Naive thymus-derived CD4-positive, alpha-beta T cell (primary cell): ENCODE measurements at regions not wholly inside any gene's neighbourhood (a gene's known extent, or its start where the extent isn't known, plus 50 kb on each side); places are given as distances from the start of the nearest gene placed in this dataset.

Experiments used
- ATAC-seq: fragments of 150-1000 bp; cut with Tn5 transposase; 2 replicates; pipeline ENCODE4 v1.10.0; 2021; ENCODE audit warnings: mild to moderate bottlenecking, moderate library complexity
- CTCF ChIA-PET: fragments of 350-600 bp; sonication (Branson Sonifier 250); formaldehyde crosslinking; loops from one replicate; lab custom pipeline; 2021; ENCODE audit warnings: antibody characterized with exemption; lab: Charles Lee
- POLR2A ChIA-PET: fragments of 350-600 bp; sonication (Branson Sonifier 250); formaldehyde crosslinking; loops from one replicate; lab custom pipeline; 2021; ENCODE audit warnings: antibody characterized with exemption, inconsistent platforms; lab: Charles Lee
- DNase-seq, 9 donors: peaks; one replicate each; pipeline versions ENCODE4 v3.0.0 to v3.0.0-alpha.2; 2020 to 2022; ENCODE audit warnings: mixed read lengths in 1 of 9
- H3K27ac ChIP-seq: one replicate; pipeline ENCODE4 v1.7.0; 2013; ENCODE audit warnings: mild to moderate bottlenecking, low read depth, low read length, moderate library complexity
- H3K27me3 ChIP-seq, 2 donors: one replicate each; pipeline ENCODE4 v1.7.0; 2013; ENCODE audit warnings: low read length in 2 of 2, mild to moderate bottlenecking in 2 of 2, moderate library complexity in 2 of 2; ENCODE audit not compliant: control insufficient read depth in 2 of 2, insufficient read depth in 2 of 2
- H3K36me3 ChIP-seq, 3 experiments: 1 replicate in 2 of 3; 2 replicates in 1 of 3; pipeline ENCODE4 v1.7.0; 2013; ENCODE audit warnings: low read length in 3 of 3, mild to moderate bottlenecking in 3 of 3, moderate library complexity in 1 of 3; ENCODE audit not compliant: insufficient read depth in 3 of 3, control insufficient read depth in 2 of 3
- H3K4me1 ChIP-seq, 2 donors: one replicate each; pipeline ENCODE4 v1.7.0; 2013; ENCODE audit warnings: low read length in 2 of 2, mild to moderate bottlenecking in 2 of 2, moderate library complexity in 1 of 2; ENCODE audit not compliant: control insufficient read depth in 2 of 2, insufficient read depth in 2 of 2
- H3K4me3 ChIP-seq: 2 replicates; pipeline ENCODE4 v1.7.0; 2013; ENCODE audit warnings: mild to moderate bottlenecking, low read length
- H3K9me3 ChIP-seq, 3 experiments: 1 replicate in 2 of 3; 2 replicates in 1 of 3; pipeline ENCODE4 v1.7.0; 2013; ENCODE audit warnings: low read length in 3 of 3; ENCODE audit not compliant: control insufficient read depth in 2 of 3
- H3K27ac Mint-ChIP-seq, 9 donors: one replicate each; pipeline ENCODE4 v1.8.0; 2020 to 2022; ENCODE audit warnings: mixed read lengths in 9 of 9, mild to moderate bottlenecking in 8 of 9, moderate library complexity in 5 of 9, inconsistent platforms in 2 of 9
- H3K27me3 Mint-ChIP-seq, 5 donors: one replicate each; pipeline ENCODE4 v1.8.0; 2021 to 2022; ENCODE audit warnings: mixed read lengths in 5 of 5, mild to moderate bottlenecking in 1 of 5
- H3K36me3 Mint-ChIP-seq, 5 donors: one replicate each; pipeline ENCODE4 v1.8.0; 2020 to 2022; ENCODE audit warnings: mixed read lengths in 5 of 5, mild to moderate bottlenecking in 3 of 5, inconsistent platforms in 1 of 5
- H3K4me1 Mint-ChIP-seq, 7 donors: one replicate each; pipeline ENCODE4 v1.8.0; 2020 to 2022; ENCODE audit warnings: mixed read lengths in 7 of 7, mild to moderate bottlenecking in 3 of 7, inconsistent platforms in 1 of 7
- H3K4me3 Mint-ChIP-seq, 10 donors: one replicate each; pipeline ENCODE4 v1.8.0; 2020 to 2022; ENCODE audit warnings: mild to moderate bottlenecking in 10 of 10, mixed read lengths in 10 of 10, moderate library complexity in 6 of 10, inconsistent platforms in 2 of 10
- H3K9me3 Mint-ChIP-seq, 11 donors: one replicate each; pipeline ENCODE4 v1.8.0; 2020 to 2022; ENCODE audit warnings: mixed read lengths in 11 of 11, mild to moderate bottlenecking in 4 of 11, inconsistent platforms in 1 of 11, moderate library complexity in 1 of 11
- intact Hi-C, 2 donors: fragments of 100-400 bp; cut with micrococcal nuclease; formaldehyde crosslinking; loops; one replicate each; pipeline ENCODE4 v1.15.1; 2023

GRCh38 chrX:109281483-109282275, 200.2 kb downstream of the GUCY2F start:
- H3K36me3 Mint-ChIP-seq, result no peaks in the 10 kb centered on the region
- CTCF ChIA-PET, result no interaction called here
- no peak for DNase-seq
- H3K27me3 Mint-ChIP-seq, result no peaks in the 10 kb centered on the region
- intact Hi-C loops, result no loop called here
- H3K4me1 ChIP-seq, result no peaks in the 10 kb centered on the region
- H3K9me3 Mint-ChIP-seq, result peaks cover 0 to 7% (median 0%) of the 10 kb centered on the region in 11 donors
- no peaks in the 10 kb centered on the region for H3K4me1 Mint-ChIP-seq
- ATAC-seq, result no peak
- no peak overlapping the region for H3K27ac Mint-ChIP-seq
- H3K27ac ChIP-seq, result no peak overlapping the region
- POLR2A ChIA-PET, result no interaction called here
- no peaks in the 10 kb centered on the region for H3K27me3 ChIP-seq
- no peak overlapping the region for H3K4me3 Mint-ChIP-seq
- H3K9me3 ChIP-seq, result no peaks in the 10 kb centered on the region
- H3K4me3 ChIP-seq, result no peak overlapping the region
- no peaks in the 10 kb centered on the region for H3K36me3 ChIP-seq

GRCh38 chrX:109274806-109275205, 207.1 kb downstream of the GUCY2F start:
- H3K27me3 Mint-ChIP-seq, result no peaks in the 10 kb centered on the region
- H3K4me1 Mint-ChIP-seq, result no peaks in the 10 kb centered on the region
- H3K36me3 Mint-ChIP-seq, result no peaks in the 10 kb centered on the region
- H3K9me3 ChIP-seq, result no peaks in the 10 kb centered on the region
- ChIA-PET CTCF (no interaction called here), POLR2A (no interaction called here)
- H3K4me3 ChIP-seq, result no peak overlapping the region
- no peaks in the 10 kb centered on the region for H3K27me3 ChIP-seq
- H3K36me3 ChIP-seq, result no peaks in the 10 kb centered on the region
- DNase-seq, result no peak
- no peak overlapping the region for H3K27ac Mint-ChIP-seq
- no peak overlapping the region for H3K4me3 Mint-ChIP-seq
- intact Hi-C loops, result no loop called here
- H3K9me3 Mint-ChIP-seq, result peaks cover 0 to 7% (median 0%) of the 10 kb centered on the region in 11 donors
- no peak for ATAC-seq
- H3K27ac ChIP-seq, result no peak overlapping the region
- no peaks in the 10 kb centered on the region for H3K4me1 ChIP-seq

GRCh38 chrX:109270580-109271484, 211.1 kb downstream of the GUCY2F start:
- intact Hi-C loops, result no loop called here
- ATAC-seq (peak; percentile 34), DNase-seq (peak in 1 of 9 donors; percentile 19)
- Histone ChIP-seq H3K4me3 (no peak overlapping the region), H3K9me3 (no peaks in the 10 kb centered on the region), H3K27me3 (no peaks in the 10 kb centered on the region), H3K4me1 (no peaks in the 10 kb centered on the region), H3K27ac (no peak overlapping the region), H3K36me3 (no peaks in the 10 kb centered on the region)
- POLR2A ChIA-PET, result no interaction called here
- H3K27me3 Mint-ChIP-seq, result no peaks in the 10 kb centered on the region
- no peaks in the 10 kb centered on the region for H3K36me3 Mint-ChIP-seq
- H3K4me3 Mint-ChIP-seq, result no peak overlapping the region
- no peaks in the 10 kb centered on the region for H3K4me1 Mint-ChIP-seq
- no peak overlapping the region for H3K27ac Mint-ChIP-seq
- H3K9me3 Mint-ChIP-seq, result peaks cover 0 to 5% (median 0%) of the 10 kb centered on the region in 11 donors
- CTCF ChIA-PET, result no interaction called here

- Mint-ChIP-seq H3K4me3 (no peak overlapping the region), H3K9me3 (peaks cover 0 to 6% (median 0%) of the 10 kb centered on the region in 11 donors), H3K36me3 (no peaks in the 10 kb centered on the region), H3K27me3 (no peaks in the 10 kb centered on the region), H3K27ac (no peak overlapping the region), H3K4me1 (no peaks in the 10 kb centered on the region)
- DNase-seq, result no peak
- Histone ChIP-seq H3K4me1 (no peaks in the 10 kb centered on the region), H3K36me3 (no peaks in the 10 kb centered on the region), H3K4me3 (no peak overlapping the region), H3K27me3 (no peaks in the 10 kb centered on the region), H3K9me3 (no peaks in the 10 kb centered on the region), H3K27ac (no peak overlapping the region)
- ATAC-seq, result no peak
- intact Hi-C loops, result no loop called here
- ChIA-PET POLR2A (no interaction called here), CTCF (no interaction called here)
Measured at GRCh38 chrX:109268340-109268739, 213.5 kb downstream of the GUCY2F start.

- H3K27ac ChIP-seq, result no peak overlapping the region
- no peaks in the 10 kb centered on the region for H3K27me3 ChIP-seq
- no peaks in the 10 kb centered on the region for H3K9me3 ChIP-seq
- no peak overlapping the region for H3K4me3 ChIP-seq
- peaks cover 0 to 14% (median 0%) of the 10 kb centered on the region in 11 donors for H3K9me3 Mint-ChIP-seq
- CTCF ChIA-PET, result no interaction called here
- DNase-seq (no peak), ATAC-seq (no peak)
- H3K36me3 Mint-ChIP-seq, result no peaks in the 10 kb centered on the region
- H3K36me3 ChIP-seq, result no peaks in the 10 kb centered on the region
- H3K4me1 ChIP-seq, result no peaks in the 10 kb centered on the region
- H3K27ac Mint-ChIP-seq, result no peak overlapping the region
- H3K4me3 Mint-ChIP-seq, result no peak overlapping the region
- intact Hi-C loops, result no loop called here
- POLR2A ChIA-PET, result no interaction called here
- no peaks in the 10 kb centered on the region for H3K4me1 Mint-ChIP-seq
- H3K27me3 Mint-ChIP-seq, result no peaks in the 10 kb centered on the region
Measured at GRCh38 chrX:109266034-109266433, 215.9 kb downstream of the GUCY2F start.

GRCh38 chrX:109264878-109265277, 217.0 kb downstream of the GUCY2F start:
- peaks cover 0 to 14% (median 0%) of the 10 kb centered on the region in 11 donors for H3K9me3 Mint-ChIP-seq

More at GRCh38 chrX:109264878-109265277, 217.0 kb downstream of the GUCY2F start:
- no peaks in the 10 kb centered on the region for H3K4me1 ChIP-seq
- H3K4me3 ChIP-seq, result no peak overlapping the region
- Mint-ChIP-seq H3K4me1 (no peaks in the 10 kb centered on the region), H3K4me3 (no peak overlapping the region), H3K36me3 (no peaks in the 10 kb centered on the region), H3K27me3 (no peaks in the 10 kb centered on the region), H3K27ac (no peak overlapping the region)
- H3K36me3 ChIP-seq, result no peaks in the 10 kb centered on the region
- H3K27ac ChIP-seq, result no peak overlapping the region
- no peaks in the 10 kb centered on the region for H3K27me3 ChIP-seq
- POLR2A ChIA-PET, result no interaction called here
- intact Hi-C loops, result no loop called here
- no peaks in the 10 kb centered on the region for H3K9me3 ChIP-seq
- CTCF ChIA-PET, result no interaction called here
- DNase-seq (no peak), ATAC-seq (no peak)
